AG04450 (cell line): ENCODE measurements at regions not wholly inside any gene's neighbourhood (a gene's known extent, or its start where the extent isn't known, plus 50 kb on each side); places are given as distances from the start of the nearest gene placed in this dataset.

Source experiments
- CTCF ChIA-PET: fragments of 300-600, 350-600 bp; formaldehyde crosslinking; extraction: SDS; loops from one replicate; lab custom pipeline; 2022; ENCODE audit warnings: antibody characterized with exemption, inconsistent platforms; lab: Charles Lee
- POLR2A ChIA-PET: fragments of 350-600 bp; formaldehyde crosslinking; extraction: SDS; loops from one replicate; lab custom pipeline; 2021; ENCODE audit warnings: antibody characterized with exemption, inconsistent platforms; lab: Yijun Ruan, JAX
- DNase-seq: peaks from one replicate; pipeline ENCODE4 v3.0.0-alpha.2; 2011; ENCODE audit warnings: low read depth, low spot score
- H3K27ac ChIP-seq: one replicate; pipeline ENCODE4 v1.5.1; 2012; ENCODE audit warnings: low read depth, low read length, control low read depth
- H3K27me3 ChIP-seq: one replicate; pipeline ENCODE4 v1.6.0; 2012; ENCODE audit warnings: low read length; ENCODE audit not compliant: control insufficient read depth, insufficient read depth
- H3K4me3 ChIP-seq: 2 replicates; pipeline ENCODE4 v1.5.1; 2011; ENCODE audit warnings: mild to moderate bottlenecking, low read depth, low read length, control low read depth
- H3K9me3 ChIP-seq: 2 replicates; pipeline ENCODE4 v1.5.1; 2012; ENCODE audit warnings: low read length; ENCODE audit not compliant: control insufficient read depth, insufficient read depth
- CTCF ChIP-seq: IDR thresholded peaks from 2 replicates; pipeline ENCODE4 v1.5.1; 2011; ENCODE audit warnings: low read depth, low read length, control low read depth, inconsistent platforms

DNA sequence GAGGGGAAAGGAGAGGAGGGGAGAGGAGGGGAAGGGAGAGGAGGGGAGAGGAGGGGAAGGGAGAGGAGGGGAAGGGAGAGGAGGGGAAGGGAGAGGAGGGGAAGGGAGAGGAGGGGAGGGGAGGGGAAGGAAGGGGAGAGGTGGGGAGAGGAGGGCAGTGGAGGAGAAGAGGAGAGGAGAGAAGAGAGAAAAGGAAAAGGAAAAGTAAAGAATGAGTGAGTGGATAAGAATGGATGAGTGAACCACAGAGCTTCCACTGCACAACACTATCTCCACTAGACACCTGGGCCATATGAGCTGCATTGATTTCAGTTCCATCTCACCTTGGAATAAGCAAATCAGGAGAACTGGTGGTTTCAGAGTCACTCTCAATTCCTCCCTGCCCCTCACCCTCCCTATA lies 204.1 kb upstream of the TOX3 start:
- ChIA-PET CTCF (no interaction called here), POLR2A (no interaction called here)
- H3K4me3 ChIP-seq = no peak overlapping the region
- H3K9me3 ChIP-seq = peaks cover 28% of the 10 kb centered on the region
- H3K27ac ChIP-seq = no peak overlapping the region
- H3K27me3 ChIP-seq = no peaks in the 10 kb centered on the region
- DNase-seq = no peak
- TF ChIP-seq CTCF = no peak

DNA sequence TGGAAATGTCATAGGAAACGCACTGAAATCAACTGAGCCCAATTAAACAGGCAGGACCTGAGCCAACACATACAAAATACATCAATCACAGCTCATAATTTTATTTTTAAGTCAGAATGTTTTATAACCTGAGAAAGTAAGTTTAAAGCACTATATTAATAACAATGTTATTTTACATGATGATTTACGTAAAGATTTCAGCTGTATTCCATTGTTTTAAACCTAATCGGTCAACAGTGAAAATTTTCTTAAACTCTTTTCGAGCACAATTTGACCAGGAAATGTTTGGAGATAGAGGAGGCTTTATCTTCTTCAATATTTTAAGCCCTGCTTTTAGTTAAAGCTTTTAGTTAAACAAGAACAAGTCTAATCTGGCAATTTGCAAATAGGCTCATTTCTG lies 201.8 kb upstream of the TOX3 start:
- TF ChIP-seq CTCF = no peak
- no peak for DNase-seq
- Histone ChIP-seq H3K27ac (no peak overlapping the region), H3K9me3 (peaks cover 9% of the 10 kb centered on the region), H3K27me3 (no peaks in the 10 kb centered on the region), H3K4me3 (no peak overlapping the region)
- ChIA-PET POLR2A (no interaction called here), CTCF (no interaction called here)

DNA sequence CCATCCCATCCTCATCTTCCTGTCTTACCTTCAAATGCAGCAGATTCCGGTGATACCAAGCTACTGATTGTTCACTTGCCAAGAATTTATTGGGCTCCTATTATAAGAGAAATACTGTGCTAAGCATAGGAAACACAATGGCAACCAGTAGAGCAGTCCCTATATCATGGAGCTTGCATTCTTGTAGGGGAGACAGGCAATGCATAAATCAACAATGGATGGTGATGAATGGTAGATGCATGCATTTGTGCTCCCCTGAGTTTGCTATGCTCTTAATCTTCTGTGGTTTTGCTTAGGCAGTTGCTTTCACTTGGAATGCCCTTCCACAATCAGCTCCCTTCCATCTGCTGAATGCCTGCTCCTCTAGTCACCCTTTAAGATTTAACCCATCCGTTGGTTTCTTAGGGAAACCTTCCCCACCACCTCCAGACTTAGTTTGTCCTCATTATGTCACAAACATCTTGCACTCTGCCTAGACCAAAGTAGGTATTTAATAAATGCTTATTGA lies 200.2 kb upstream of the TOX3 start:
- Histone ChIP-seq H3K27ac (no peak overlapping the region), H3K27me3 (no peaks in the 10 kb centered on the region), H3K4me3 (no peak overlapping the region), H3K9me3 (peaks cover 6% of the 10 kb centered on the region; the same call in 1 of the 2 replicates)
- TF ChIP-seq CTCF = no peak
- DNase-seq = no peak
- POLR2A ChIA-PET = no interaction called here
- CTCF ChIA-PET = no interaction called here

DNA sequence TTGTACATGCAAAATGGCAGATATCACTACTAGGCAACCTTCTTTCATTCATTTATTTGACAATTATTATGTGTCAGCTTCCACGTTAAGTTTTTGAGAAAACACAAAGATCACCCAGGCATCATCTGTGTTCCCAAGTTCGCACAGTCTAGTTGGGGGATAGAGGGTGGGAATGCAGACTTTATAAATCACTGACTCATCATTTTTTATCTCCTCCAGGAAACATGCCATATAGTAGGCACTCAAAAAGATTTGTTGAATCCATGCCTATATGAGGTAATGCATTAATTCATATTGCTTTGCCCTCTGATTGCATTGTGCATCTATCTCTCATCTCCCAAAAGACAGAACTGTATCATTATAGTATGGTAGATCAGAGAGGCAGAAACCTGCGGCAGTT lies 196.8 kb upstream of the TOX3 start:
- Histone ChIP-seq H3K4me3 (no peak overlapping the region), H3K27me3 (no peaks in the 10 kb centered on the region), H3K27ac (no peak overlapping the region), H3K9me3 (no peaks in the 10 kb centered on the region)
- ChIA-PET POLR2A (no interaction called here), CTCF (no interaction called here)
- DNase-seq = no peak
- no peak for TF ChIP-seq CTCF

GRCh38 chr16:52742608-52743170 lies 195.7 kb upstream of the TOX3 start:
- DNase-seq = no peak
- Histone ChIP-seq H3K4me3 (no peak overlapping the region), H3K27ac (no peak overlapping the region), H3K9me3 (no peaks in the 10 kb centered on the region), H3K27me3 (no peaks in the 10 kb centered on the region)
- POLR2A ChIA-PET = no interaction called here
- CTCF ChIA-PET = no interaction called here
- no peak for TF ChIP-seq CTCF
